OCI-LY1 (cell line): ENCODE measurements at regions not wholly inside any gene's neighbourhood (a gene's known extent, or its start where the extent isn't known, plus 50 kb on each side); places are given as distances from the start of the nearest gene placed in this dataset.

Experiments used
- CTCF ChIP-seq: fragments of 200-600 bp; sonication (generic), shearing (Covaris generic); IDR thresholded peaks from 2 replicates; pipeline ENCODE4 v1.5.1; 2017; ENCODE audit warnings: mild to moderate bottlenecking, antibody characterized with exemption, low read length, moderate library complexity, mixed read lengths
- EZH2 ChIP-seq: fragments of 200-600 bp; sonication (generic), shearing (Covaris generic); IDR thresholded peaks from 2 replicates; pipeline ENCODE4 v1.8.0; 2017; ENCODE audit warnings: borderline replicate concordance, mixed run types, mild to moderate bottlenecking, antibody characterized with exemption, low read length, moderate library complexity, mixed read lengths

- TF ChIP-seq CTCF (no peak), EZH2 (no peak)
These were observed 146.5 kb upstream of the GAS1 start for GRCh38 chr9:87093777-87094176.
